H9 (cell line): ENCODE measurements at regions not wholly inside any gene's neighbourhood (a gene's known extent, or its start where the extent isn't known, plus 50 kb on each side); places are given as distances from the start of the nearest gene placed in this dataset.
"Not testable (repeated sequence)": the region's sequence is repeated elsewhere in the genome, so short reads cannot be mapped to it uniquely, and the experiment has no call there.

Experiments
- DNase-seq: peaks from one replicate; pipeline ENCODE4 v3.0.0-alpha.2; 2017
- H2AFZ ChIP-seq: one replicate; pipeline ENCODE4 v1.6.1; 2013; ENCODE audit warnings: mild to moderate bottlenecking, low read length, control low read depth, moderate library complexity
- H2AK5ac ChIP-seq: 2 replicates; pipeline ENCODE4 v1.6.1; 2013; ENCODE audit warnings: low read length, control low read depth, mixed read lengths; ENCODE audit not compliant: insufficient read length
- H2BK120ac ChIP-seq: one replicate; pipeline ENCODE4 v1.6.1; 2013; ENCODE audit warnings: low read depth, mild to moderate bottlenecking, low read length, control low read depth, inconsistent platforms; ENCODE audit not compliant: poor library complexity, severe bottlenecking
- H2BK12ac ChIP-seq: 2 replicates; pipeline ENCODE4 v1.6.1; 2013; ENCODE audit warnings: low read length, control low read depth, mixed read lengths, low read depth; ENCODE audit not compliant: insufficient read length
- H2BK15ac ChIP-seq: 2 replicates; pipeline ENCODE4 v1.6.1; 2013; ENCODE audit warnings: low read depth, low read length, control low read depth
- H2BK20ac ChIP-seq: one replicate; pipeline ENCODE4 v1.6.1; 2013; ENCODE audit warnings: low read depth, mild to moderate bottlenecking, low read length, control low read depth, inconsistent platforms; ENCODE audit not compliant: poor library complexity, severe bottlenecking
- H2BK5ac ChIP-seq: 2 replicates; pipeline ENCODE4 v1.6.1; 2013; ENCODE audit warnings: low read length, control low read depth, mixed read lengths; ENCODE audit not compliant: insufficient read length
- H3K14ac ChIP-seq: 2 replicates; pipeline ENCODE4 v1.6.1; 2013; ENCODE audit warnings: low read length, control low read depth; ENCODE audit not compliant: insufficient read depth
- H3K18ac ChIP-seq: 2 replicates; pipeline ENCODE4 v1.6.1; 2013; ENCODE audit warnings: low read depth, mild to moderate bottlenecking, mixed read lengths, low read length, control low read depth; ENCODE audit not compliant: insufficient read length
- H3K23ac ChIP-seq: 2 replicates; pipeline ENCODE4 v1.6.1; 2013; ENCODE audit warnings: low read length, control low read depth, mixed read lengths, low read depth; ENCODE audit not compliant: insufficient read length
- H3K23me2 ChIP-seq: 2 replicates; pipeline ENCODE4 v1.6.1; 2013; ENCODE audit warnings: low read depth, mild to moderate bottlenecking, mixed read lengths, low read length, control low read depth; ENCODE audit not compliant: insufficient read length, poor library complexity, severe bottlenecking
- H3K27ac ChIP-seq: 2 replicates; pipeline ENCODE4 v1.5.1; 2013; ENCODE audit warnings: low read length, control low read depth, mixed read lengths, low read depth; ENCODE audit not compliant: insufficient read length
- H3K27me3 ChIP-seq: 2 replicates; pipeline ENCODE4 v1.6.1; 2013; ENCODE audit warnings: low read length, control low read depth, inconsistent platforms; ENCODE audit not compliant: insufficient read depth
- H3K4ac ChIP-seq: 2 replicates; pipeline ENCODE4 v1.6.1; 2013; ENCODE audit warnings: low read depth, mild to moderate bottlenecking, control low read depth, inconsistent platforms, low read length, moderate library complexity
- H3K4me1 ChIP-seq: 2 replicates; pipeline ENCODE4 v1.6.1; 2013; ENCODE audit warnings: low read length, control low read depth, inconsistent platforms; ENCODE audit not compliant: insufficient read depth
- H3K4me2 ChIP-seq: 2 replicates; pipeline ENCODE4 v1.6.1; 2013; ENCODE audit warnings: low read length, control low read depth, mixed read lengths; ENCODE audit not compliant: insufficient read length, insufficient read depth
- H3K56ac ChIP-seq: 2 replicates; pipeline ENCODE4 v1.6.1; 2013; ENCODE audit warnings: low read depth, mild to moderate bottlenecking, mixed read lengths, low read length, control low read depth; ENCODE audit not compliant: insufficient read length
- H3K79me1 ChIP-seq: 2 replicates; pipeline ENCODE4 v1.6.1; 2013; ENCODE audit warnings: low read depth, mild to moderate bottlenecking, moderate library complexity, low read length, control low read depth, inconsistent platforms; ENCODE audit not compliant: insufficient read depth, poor library complexity, severe bottlenecking
- H3K79me2 ChIP-seq: 2 replicates; pipeline ENCODE4 v1.6.1; 2013; ENCODE audit warnings: low read length, control low read depth, inconsistent platforms; ENCODE audit not compliant: insufficient read depth
- H3K9ac ChIP-seq: 2 replicates; pipeline ENCODE4 v1.6.1; 2013; ENCODE audit warnings: low read length, control low read depth, mixed read lengths; ENCODE audit not compliant: insufficient read length; ENCODE audit errors: extremely low read depth
- H3K9me3 ChIP-seq: one replicate; pipeline ENCODE4 v1.6.1; 2013; ENCODE audit warnings: low read depth, low read length, inconsistent platforms; ENCODE audit not compliant: control insufficient read depth
- H3T11ph ChIP-seq: one replicate; pipeline ENCODE4 v1.6.1; 2013; ENCODE audit warnings: mild to moderate bottlenecking, low read length, control low read depth, inconsistent platforms
- H4K20me1 ChIP-seq: one replicate; pipeline ENCODE4 v1.6.1; 2013; ENCODE audit not compliant: control insufficient read depth, insufficient read length, insufficient read depth
- H4K5ac ChIP-seq: 2 replicates; pipeline ENCODE4 v1.6.1; 2013; ENCODE audit warnings: low read depth, mild to moderate bottlenecking, mixed read lengths, low read length, control low read depth; ENCODE audit not compliant: insufficient read length
- H4K8ac ChIP-seq: replicated peaks from 2 replicates; pipeline ENCODE4 v1.6.1; 2013; ENCODE audit warnings: low read length, control low read depth, mixed read lengths, low read depth; ENCODE audit not compliant: insufficient read length
- H4K91ac ChIP-seq: 2 replicates; pipeline ENCODE4 v1.6.1; 2013; ENCODE audit warnings: low read depth, mild to moderate bottlenecking, moderate library complexity, mixed read lengths, low read length, control low read depth; ENCODE audit not compliant: insufficient read length
- H3K27ac Mint-ChIP-seq, 3 experiments: 2 replicates in 2 of 3; 3 replicates in 1 of 3; pipeline ENCODE4 v1.8.0; 2020 to 2021; ENCODE audit warnings: mixed read lengths in 3 of 3, mild to moderate bottlenecking in 1 of 3, moderate library complexity in 1 of 3
- H3K27me3 Mint-ChIP-seq: 2 replicates; pipeline ENCODE4 v1.8.0; 2021; ENCODE audit warnings: low read depth, mild to moderate bottlenecking, moderate library complexity, mixed read lengths
- H3K36me3 Mint-ChIP-seq, 3 experiments: 2 replicates in 2 of 3; 3 replicates in 1 of 3; pipeline ENCODE4 v1.8.0; 2020 to 2021; ENCODE audit warnings: low read depth in 3 of 3, mixed read lengths in 3 of 3; ENCODE audit not compliant: insufficient read depth in 1 of 3
- H3K4me1 Mint-ChIP-seq, 2 experiments: 2 replicates each; pipeline ENCODE4 v1.8.0; 2020; ENCODE audit warnings: mixed read lengths in 2 of 2
- H3K4me3 Mint-ChIP-seq, 2 experiments: 2 replicates in 1 of 2; 3 replicates in 1 of 2; pipeline ENCODE4 v1.8.0; 2020 to 2021; ENCODE audit warnings: mild to moderate bottlenecking in 2 of 2, mixed read lengths in 2 of 2, moderate library complexity in 1 of 2
- H3K9me3 Mint-ChIP-seq, 2 experiments: 2 replicates in 1 of 2; 3 replicates in 1 of 2; pipeline ENCODE4 v1.8.0; 2020; ENCODE audit warnings: mild to moderate bottlenecking in 2 of 2, mixed read lengths in 2 of 2, moderate library complexity in 1 of 2
- WGBS: extraction: QIAGEN DNeasy Blood & Tissue Kit; methylation state at CpG from one replicate; pipeline ENCODE4 v1.1.7; 2013; ENCODE audit warnings: missing lambda C conversion rate, low lambda C conversion rate, mixed read lengths; ENCODE audit not compliant: insufficient read length; ENCODE audit errors: extremely low coverage; 5-methylcytosine and 5-hydroxymethylcytosine counted together

DNA sequence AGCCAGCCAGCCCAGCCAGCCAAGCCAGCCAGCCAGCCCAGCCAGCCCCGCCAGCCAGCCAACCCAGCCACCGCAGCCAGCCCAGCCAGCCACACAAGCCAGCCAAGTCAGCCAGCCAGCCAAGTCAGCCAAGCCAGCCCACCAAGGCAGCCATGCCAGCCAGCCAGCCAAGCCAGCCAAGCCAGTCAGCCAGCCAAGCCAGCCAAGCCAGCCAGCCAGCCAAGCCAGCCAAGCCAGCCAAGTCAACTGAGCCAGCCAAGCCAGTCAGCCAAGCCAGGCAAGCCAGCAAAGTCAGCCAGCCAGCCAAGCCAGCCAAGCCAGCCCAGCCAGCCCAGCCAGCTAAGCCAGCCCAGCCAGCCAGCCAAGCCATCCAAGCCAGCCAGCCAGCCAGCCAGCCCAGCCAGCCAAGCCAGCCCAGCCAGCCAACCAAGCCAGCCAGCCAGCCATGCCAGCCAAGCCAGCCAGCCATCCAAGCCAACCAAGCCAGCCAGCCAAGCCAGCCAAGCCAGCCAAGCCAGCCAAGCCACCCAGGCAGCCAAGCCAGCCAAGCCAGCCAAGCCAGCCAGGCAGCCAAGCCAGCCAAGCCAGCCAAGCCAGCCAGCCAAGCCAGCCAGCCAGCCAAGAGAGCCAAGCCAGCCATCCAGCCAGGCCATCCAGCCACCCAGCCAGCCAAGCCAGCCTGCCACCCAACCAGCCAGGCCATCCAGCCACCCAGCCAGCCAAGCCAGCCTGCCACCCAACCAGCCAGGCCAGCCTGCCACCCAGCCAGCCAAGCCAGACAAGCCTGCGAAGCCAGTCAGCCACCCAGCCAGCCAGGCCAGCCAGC is 329.9 kb upstream of the PLGLB2 start:
- not testable (repeated sequence) for H3K27me3 Mint-ChIP-seq, H2BK5ac ChIP-seq, H3K79me1 ChIP-seq, H3K4me2 ChIP-seq, H4K8ac ChIP-seq, H3K23me2 ChIP-seq, H3K4ac ChIP-seq, H3K36me3 Mint-ChIP-seq, H2BK12ac ChIP-seq, H2BK20ac ChIP-seq, H3K9ac ChIP-seq, H3K27ac ChIP-seq, H3K4me1 Mint-ChIP-seq, H2AK5ac ChIP-seq, H3K18ac ChIP-seq, H2BK15ac ChIP-seq, H4K5ac ChIP-seq, H3K23ac ChIP-seq, DNase-seq, H2AFZ ChIP-seq, H4K91ac ChIP-seq, H3K4me3 Mint-ChIP-seq, H4K20me1 ChIP-seq, H2BK120ac ChIP-seq, H3K27ac Mint-ChIP-seq, H3K14ac ChIP-seq, H3T11ph ChIP-seq, H3K9me3 Mint-ChIP-seq, H3K9me3 ChIP-seq, H3K27me3 ChIP-seq, H3K56ac ChIP-seq, H3K4me1 ChIP-seq, H3K79me2 ChIP-seq
- WGBS = no CpG with 5 or more reads among the region's 3 CpGs

DNA sequence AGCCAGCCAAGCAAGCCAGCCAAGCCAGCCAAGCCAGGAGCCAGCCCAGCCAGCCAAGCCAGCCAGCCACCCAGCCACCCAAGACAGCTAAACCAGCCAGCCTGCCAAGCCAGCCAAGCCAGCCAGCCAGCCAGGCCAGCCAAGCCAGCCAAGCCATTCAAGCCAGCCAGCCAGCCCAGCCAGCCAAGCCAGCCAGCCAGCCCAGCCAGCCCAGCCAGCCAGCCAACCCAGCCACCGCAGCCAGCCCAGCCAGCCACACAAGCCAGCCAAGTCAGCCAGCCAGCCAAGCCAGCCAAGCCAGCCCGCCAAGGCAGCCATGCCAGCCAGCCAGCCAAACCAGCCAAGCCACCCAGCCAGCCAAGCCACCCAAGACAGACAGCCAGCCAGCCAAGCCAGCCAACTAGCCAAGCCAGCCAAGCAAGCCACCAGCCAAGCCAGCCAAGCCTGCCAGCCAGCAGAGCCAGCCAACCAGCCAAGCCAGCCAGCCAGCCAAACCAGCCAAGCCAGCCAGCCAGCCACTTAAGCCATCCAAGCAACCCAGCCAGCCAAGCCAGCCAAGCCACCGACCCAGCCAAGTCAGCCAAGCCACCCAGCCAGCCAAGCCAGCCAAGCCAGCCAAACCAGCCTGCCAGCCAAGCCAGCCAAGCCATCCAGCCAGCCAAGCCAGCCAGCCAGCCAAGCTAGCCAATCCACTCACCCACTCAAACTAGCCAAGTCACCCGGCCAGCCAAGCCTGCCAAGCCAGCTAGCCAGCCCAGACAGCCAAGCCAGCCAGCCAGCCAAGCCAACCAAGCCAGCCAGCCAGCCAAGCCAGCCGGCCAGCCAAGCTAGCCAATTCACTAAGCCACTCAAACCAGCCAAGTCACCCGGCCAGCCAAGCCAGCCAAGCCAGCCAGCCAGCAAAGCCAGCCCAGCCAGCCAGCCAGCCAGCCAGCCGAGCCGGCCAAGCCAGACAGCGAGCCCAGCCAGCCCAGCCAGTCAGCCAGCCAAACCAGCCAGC is 328.8 kb upstream of the PLGLB2 start:
- H2BK120ac ChIP-seq, H3K18ac ChIP-seq, H3K4ac ChIP-seq, H3K9me3 ChIP-seq, H4K5ac ChIP-seq, H3K79me1 ChIP-seq, H3K23me2 ChIP-seq, H3K9me3 Mint-ChIP-seq, H3K56ac ChIP-seq, H3K4me2 ChIP-seq, DNase-seq, H4K91ac ChIP-seq, H2BK15ac ChIP-seq, H3T11ph ChIP-seq, H4K20me1 ChIP-seq, H2BK20ac ChIP-seq, H3K14ac ChIP-seq, H3K27me3 Mint-ChIP-seq, H2BK5ac ChIP-seq, H2BK12ac ChIP-seq, H3K23ac ChIP-seq, H3K27ac Mint-ChIP-seq, H3K4me1 ChIP-seq, H2AFZ ChIP-seq, H3K27ac ChIP-seq, H3K79me2 ChIP-seq, H3K36me3 Mint-ChIP-seq, H3K27me3 ChIP-seq, H2AK5ac ChIP-seq, H3K4me3 Mint-ChIP-seq, H4K8ac ChIP-seq, H3K9ac ChIP-seq, H3K4me1 Mint-ChIP-seq: not testable (repeated sequence)
- no CpG with 5 or more reads among the region's 9 CpGs for WGBS
